Prostate gland (tissue), 2 donors: ENCODE measurements at regions not wholly inside any gene's neighbourhood (a gene's known extent, or its start where the extent isn't known, plus 50 kb on each side); places are given as distances from the start of the nearest gene placed in this dataset.

Source experiments
- DNase-seq: peaks from one replicate; pipeline ENCODE4 v3.0.0-alpha.2; 2019; ENCODE audit warnings: low spot score
- H3K27ac ChIP-seq, 2 donors: fragments of 200-600 bp; sonication (generic); 2 replicates each; pipeline ENCODE4 v1.5.1; 2017 to 2019
- H3K27me3 ChIP-seq: fragments of 200-600 bp; sonication (generic); replicated peaks from 2 replicates; pipeline ENCODE4 v1.5.1; 2019; ENCODE audit not compliant: insufficient read depth
- H3K36me3 ChIP-seq, 2 donors: fragments of 200-600 bp; sonication (generic); 1 replicate in 1 of 2; 2 replicates in 1 of 2; pipeline versions ENCODE4 v1.5.1 to v1.8.1; 2017 to 2019
- H3K4me1 ChIP-seq: fragments of 200-600 bp; sonication (generic); replicated peaks from 2 replicates; pipeline ENCODE4 v1.5.1; 2019
- H3K4me3 ChIP-seq, 2 donors: fragments of 200-600 bp; sonication (generic); 2 replicates each; pipeline ENCODE4 v1.5.1; 2017 to 2019
- H3K9me3 ChIP-seq: fragments of 200-600 bp; sonication (generic); 2 replicates; pipeline ENCODE4 v1.5.1; 2017
- CTCF ChIP-seq, 4 experiments: fragments of 200-600 bp in 2 of 4; fragments of 450-650 bp in 2 of 4; sonication (generic) in 2 of 4; IDR thresholded peaks; 1 replicate in 3 of 4; 2 replicates in 1 of 4; pipeline ENCODE4 v1.5.1; 2016 to 2019; ENCODE audit warnings: antibody characterized with exemption in 4 of 4, mild to moderate bottlenecking in 2 of 4, moderate library complexity in 2 of 4
- POLR2A ChIP-seq: fragments of 450-650 bp; IDR thresholded peaks from one replicate; pipeline ENCODE4 v1.6.1; 2016; ENCODE audit warnings: antibody characterized with exemption, mild to moderate bottlenecking
- POLR2AphosphoS5 ChIP-seq: sonication (generic); formaldehyde crosslinking; IDR thresholded peaks from one replicate; pipeline ENCODE4 v1.6.1; 2017; ENCODE audit warnings: antibody characterized with exemption
- WGBS: methylation state at CpG from one replicate; pipeline ENCODE4 v1.1.5; 2018; 5-methylcytosine and 5-hydroxymethylcytosine counted together
- intact Hi-C: fragments of 100-400 bp; cut with DNase I; formaldehyde crosslinking; loops from one replicate; pipeline ENCODE4 v1.14.2; 2022

- no peak for TF ChIP-seq POLR2A
- TF ChIP-seq CTCF (IDR thresholded peaks at IDR 0.05) = no peak
- H3K27me3 ChIP-seq = no peaks in the 10 kb centered on the region
- DNase-seq = no peak
- no peak overlapping the region for H3K4me3 ChIP-seq
- WGBS = 94% methylated on average over 1 of the region's 1 CpG
- no peaks in the 10 kb centered on the region for H3K4me1 ChIP-seq
- H3K36me3 ChIP-seq = no peaks in the 10 kb centered on the region
- intact Hi-C loops = no loop called here
- no peaks in the 10 kb centered on the region for H3K9me3 ChIP-seq
- H3K27ac ChIP-seq = no peak overlapping the region
Measured at GRCh38 chr10:34920578-34920977, 105.5 kb upstream of the PARD3 start.

- Histone ChIP-seq H3K4me3 (no peak overlapping the region), H3K4me1 (no peaks in the 10 kb centered on the region), H3K36me3 (no peaks in the 10 kb centered on the region), H3K27ac (no peak overlapping the region), H3K27me3 (no peaks in the 10 kb centered on the region), H3K9me3 (no peaks in the 10 kb centered on the region)
- 87% methylated on average over 14 of the region's 14 CpGs for WGBS
- intact Hi-C loops = no loop called here
- no peak for DNase-seq
- TF ChIP-seq POLR2AphosphoS5 (no peak), CTCF (IDR thresholded peaks at IDR 0.05) (no peak), POLR2A (no peak)
Measured at GRCh38 chr10:34918776-34919315, 103.8 kb upstream of the PARD3 start.

GRCh38 chr10:34918060-34918775 lies 103.1 kb upstream of the PARD3 start:
- H3K4me1 ChIP-seq = no peaks in the 10 kb centered on the region
- no peaks in the 10 kb centered on the region for H3K9me3 ChIP-seq
- intact Hi-C loops = no loop called here
- 86% methylated on average over 21 of the region's 21 CpGs for WGBS
- H3K36me3 ChIP-seq = no peaks in the 10 kb centered on the region
- no peak for TF ChIP-seq POLR2A
- no peak for TF ChIP-seq POLR2AphosphoS5
- TF ChIP-seq CTCF (IDR thresholded peaks at IDR 0.05) = no peak
- no peaks in the 10 kb centered on the region for H3K27me3 ChIP-seq
- H3K27ac ChIP-seq = no peak overlapping the region
- no peak for DNase-seq
- no peak overlapping the region for H3K4me3 ChIP-seq

- intact Hi-C loops = no loop called here
- Histone ChIP-seq H3K27ac (no peak overlapping the region), H3K4me1 (no peaks in the 10 kb centered on the region), H3K4me3 (no peak overlapping the region), H3K9me3 (no peaks in the 10 kb centered on the region), H3K36me3 (no peaks in the 10 kb centered on the region), H3K27me3 (no peaks in the 10 kb centered on the region)
- WGBS = 36% methylated on average over 3 of the region's 3 CpGs
- no peak for TF ChIP-seq CTCF (IDR thresholded peaks at IDR 0.05)
- TF ChIP-seq POLR2AphosphoS5 = no peak
- TF ChIP-seq POLR2A = no peak
- no peak for DNase-seq
Measured at GRCh38 chr10:34916314-34916713, 101.2 kb upstream of the PARD3 start.

GRCh38 chr10:34912771-34913170 lies 97.7 kb upstream of the PARD3 start:
- Histone ChIP-seq H3K4me3 (no peak overlapping the region), H3K36me3 (no peaks in the 10 kb centered on the region), H3K4me1 (no peaks in the 10 kb centered on the region), H3K27me3 (no peaks in the 10 kb centered on the region), H3K27ac (no peak overlapping the region), H3K9me3 (no peaks in the 10 kb centered on the region)
- 95% methylated on average over 5 of the region's 5 CpGs for WGBS
- intact Hi-C loops = no loop called here
- DNase-seq = no peak
- TF ChIP-seq CTCF (IDR thresholded peaks at IDR 0.05) (no peak), POLR2AphosphoS5 (no peak), POLR2A (no peak)
